Coronary artery (tissue), 2 donors: ENCODE measurements at regions not wholly inside any gene's neighbourhood (a gene's known extent, or its start where the extent isn't known, plus 50 kb on each side); places are given as distances from the start of the nearest gene placed in this dataset.

Experiments
- DNase-seq: peaks from one replicate; pipeline ENCODE4 v3.0.0-alpha.2; 2017; ENCODE audit warnings: low spot score
- H3K27ac ChIP-seq, 2 donors: fragments of 200-600 bp; sonication (generic); one replicate each; pipeline ENCODE4 v1.5.1; 2016 to 2019
- H3K4me3 ChIP-seq: fragments of 200-600 bp; sonication (generic); 2 replicates; pipeline ENCODE4 v1.5.1; 2016; ENCODE audit warnings: mild to moderate bottlenecking, moderate library complexity
- TF ChIP-seq, protein P1 (sequence below): fragments of 200-600 bp; sonication (generic); IDR thresholded peaks from one replicate; pipeline ENCODE4 v1.5.1; 2019; ENCODE audit warnings: antibody characterized with exemption

GRCh38 chr9:16310278-16311110, 560.0 kb downstream of the BNC2 start:
- peak; percentile 72 for DNase-seq
- Histone ChIP-seq H3K27ac (peak overlapping the region in 1 of 2 donors; percentile 40), H3K4me3 (no peak overlapping the region)
- TF ChIP-seq, protein P1, sequence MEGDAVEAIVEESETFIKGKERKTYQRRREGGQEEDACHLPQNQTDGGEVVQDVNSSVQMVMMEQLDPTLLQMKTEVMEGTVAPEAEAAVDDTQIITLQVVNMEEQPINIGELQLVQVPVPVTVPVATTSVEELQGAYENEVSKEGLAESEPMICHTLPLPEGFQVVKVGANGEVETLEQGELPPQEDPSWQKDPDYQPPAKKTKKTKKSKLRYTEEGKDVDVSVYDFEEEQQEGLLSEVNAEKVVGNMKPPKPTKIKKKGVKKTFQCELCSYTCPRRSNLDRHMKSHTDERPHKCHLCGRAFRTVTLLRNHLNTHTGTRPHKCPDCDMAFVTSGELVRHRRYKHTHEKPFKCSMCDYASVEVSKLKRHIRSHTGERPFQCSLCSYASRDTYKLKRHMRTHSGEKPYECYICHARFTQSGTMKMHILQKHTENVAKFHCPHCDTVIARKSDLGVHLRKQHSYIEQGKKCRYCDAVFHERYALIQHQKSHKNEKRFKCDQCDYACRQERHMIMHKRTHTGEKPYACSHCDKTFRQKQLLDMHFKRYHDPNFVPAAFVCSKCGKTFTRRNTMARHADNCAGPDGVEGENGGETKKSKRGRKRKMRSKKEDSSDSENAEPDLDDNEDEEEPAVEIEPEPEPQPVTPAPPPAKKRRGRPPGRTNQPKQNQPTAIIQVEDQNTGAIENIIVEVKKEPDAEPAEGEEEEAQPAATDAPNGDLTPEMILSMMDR = no peak

- DNase-seq = peak; percentile 49
- TF ChIP-seq, protein P1 = no peak
- H3K27ac ChIP-seq = no peak overlapping the region
- H3K4me3 ChIP-seq = no peak overlapping the region
Observed at GRCh38 chr9:16312116-16312515, 558.4 kb downstream of the BNC2 start.

DNA sequence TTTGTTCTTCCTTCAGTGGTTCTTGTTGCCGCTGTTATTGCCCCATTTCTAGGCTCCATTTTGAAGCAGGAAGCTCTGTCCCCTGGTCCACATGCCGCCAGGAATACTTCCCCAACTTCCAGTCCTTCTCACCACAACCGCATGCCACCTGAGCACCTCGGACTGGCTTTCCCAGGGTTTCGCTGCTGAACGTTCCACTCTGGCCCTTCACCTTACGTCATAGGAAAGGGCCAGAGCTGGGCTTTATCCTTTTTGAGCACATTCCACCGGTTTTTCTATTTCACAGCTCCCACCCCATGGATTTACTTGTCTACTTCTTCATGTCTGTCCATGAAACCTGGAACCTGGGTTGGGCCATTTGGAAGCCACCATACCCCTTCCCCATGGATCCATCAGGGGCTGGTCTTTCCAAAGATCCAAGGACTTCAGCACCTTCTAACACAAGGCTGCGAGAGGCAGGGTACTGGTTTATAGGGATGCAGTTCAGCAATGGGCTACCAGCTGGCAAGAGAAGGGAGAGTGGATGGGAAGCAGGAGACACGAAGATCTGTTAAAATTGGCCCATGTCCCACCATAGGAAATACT, 557.4 kb downstream of the BNC2 start:
- no peak overlapping the region for H3K4me3 ChIP-seq
- peak; percentile 38 for DNase-seq
- no peak overlapping the region for H3K27ac ChIP-seq

DNA sequence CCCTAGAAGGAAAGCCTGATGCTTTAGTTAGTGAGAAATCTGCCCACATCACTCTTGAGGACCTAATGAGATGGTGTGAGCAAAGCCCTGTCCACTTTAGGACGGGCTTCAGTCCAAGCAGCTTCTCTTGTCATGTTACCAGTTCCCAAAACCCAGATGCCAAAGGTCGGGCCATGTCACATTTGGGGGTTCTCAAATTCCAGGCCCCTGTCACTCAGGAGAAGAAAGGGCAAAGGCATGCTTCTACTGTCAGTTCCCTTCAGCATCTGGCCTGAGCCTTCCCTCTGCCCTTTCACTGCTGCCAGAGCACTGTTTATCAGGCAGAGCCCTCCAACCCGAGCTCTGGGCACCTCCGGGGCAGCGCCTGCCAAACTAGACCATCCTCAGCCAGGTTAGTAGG, 556.0 kb downstream of the BNC2 start:
- peak; percentile 47 for DNase-seq
- H3K4me3 ChIP-seq = no peak overlapping the region
- TF ChIP-seq, protein P1 = no peak
- no peak overlapping the region for H3K27ac ChIP-seq

More for the DNA sequence above, 557.4 kb downstream of the BNC2 start:
- TF ChIP-seq, protein P1 = no peak

GRCh38 chr9:16315720-16316119, 554.8 kb downstream of the BNC2 start:
- TF ChIP-seq, protein P1 = no peak
- peak; percentile 35 for DNase-seq
- no peak overlapping the region for H3K27ac ChIP-seq
- H3K4me3 ChIP-seq = no peak overlapping the region

DNA sequence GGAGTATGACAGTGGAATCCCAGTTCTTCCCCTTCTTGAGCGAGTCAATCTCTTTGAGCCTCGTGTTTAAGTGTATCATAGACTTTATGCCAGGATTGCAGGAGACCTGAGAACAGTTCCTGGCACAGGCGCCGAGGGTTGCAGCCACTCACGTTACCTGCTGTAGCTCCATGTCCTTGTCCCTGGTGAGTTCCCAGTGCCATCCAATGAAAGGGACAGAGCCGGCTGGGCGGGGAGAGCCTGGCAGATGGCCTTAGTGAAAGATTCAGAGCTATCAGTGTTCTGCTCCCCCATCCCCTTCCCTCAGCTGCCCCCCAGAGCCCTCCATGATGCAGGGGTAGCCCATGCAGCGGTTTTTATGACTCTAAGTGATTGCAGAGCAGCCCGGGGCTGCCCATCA, 554.0 kb downstream of the BNC2 start:
- Histone ChIP-seq H3K4me3 (no peak overlapping the region), H3K27ac (no peak overlapping the region)
- TF ChIP-seq, protein P1 = no peak
- peak; percentile 68 for DNase-seq
